IMR-90 (cell line): ENCODE measurements at regions not wholly inside any gene's neighbourhood (a gene's known extent, or its start where the extent isn't known, plus 50 kb on each side); places are given as distances from the start of the nearest gene placed in this dataset.

Experiments
- ATAC-seq: fragments of 200-7000 bp; cut with Tn5 transposase; 2 replicates; pipeline ENCODE4 v1.9.1; 2020; ENCODE audit warnings: low read depth, mild to moderate bottlenecking, moderate library complexity
- BruUV-seq: library from RNA; stranded (reverse); fragments of 400-500 nt; replicated peaks from 2 replicates; lab custom pipeline; 2021; lab: Mats Ljungman, UMichigan
- CTCF ChIA-PET: fragments of 300-600 bp; formaldehyde crosslinking; extraction: SDS; loops from one replicate; lab custom pipeline; 2021; ENCODE audit warnings: antibody characterized with exemption; lab: Yijun Ruan, JAX
- POLR2A ChIA-PET: fragments of 300-600 bp; sonication (Branson Sonifier 250); formaldehyde crosslinking; loops from one replicate; lab custom pipeline; 2022; ENCODE audit warnings: antibody characterized with exemption; ENCODE audit not compliant: unreplicated experiment; lab: Charles Lee
- DNase-seq: peaks from one replicate; pipeline ENCODE4 v3.0.0; 2013
- H2AFZ ChIP-seq: replicated peaks from 2 replicates; pipeline ENCODE3; 2013; ENCODE audit warnings: low read length, mild to moderate bottlenecking; ENCODE audit not compliant: poor library complexity
- H2AK5ac ChIP-seq: 2 replicates; pipeline ENCODE4 v1.6.1; 2013; ENCODE audit warnings: low read depth, low read length, inconsistent platforms
- H2AK9ac ChIP-seq: replicated peaks from 2 replicates; pipeline ENCODE3; 2013; ENCODE audit warnings: mild to moderate bottlenecking, low read depth, low read length, moderate library complexity; ENCODE audit not compliant: poor library complexity
- H2BK120ac ChIP-seq: 2 replicates; pipeline ENCODE4 v1.6.1; 2013; ENCODE audit warnings: low read depth, low read length, inconsistent platforms
- H2BK15ac ChIP-seq: 3 replicates; pipeline ENCODE4 v1.6.1; 2013; ENCODE audit warnings: low read depth, low read length, inconsistent platforms
- H2BK20ac ChIP-seq: 2 replicates; pipeline ENCODE4 v1.6.1; 2013; ENCODE audit warnings: low read depth, mild to moderate bottlenecking, inconsistent platforms, low read length, moderate library complexity
- H2BK5ac ChIP-seq: 2 replicates; pipeline ENCODE4 v1.6.1; 2013; ENCODE audit warnings: mild to moderate bottlenecking, low read depth, low read length, inconsistent platforms; ENCODE audit not compliant: poor library complexity, severe bottlenecking
- H3K14ac ChIP-seq: replicated peaks from 2 replicates; pipeline ENCODE4 v1.6.1; 2013; ENCODE audit warnings: low read depth, low read length, inconsistent platforms
- H3K18ac ChIP-seq: 2 replicates; pipeline ENCODE4 v1.6.1; 2013; ENCODE audit warnings: low read depth, low read length, control low read depth
- H3K23ac ChIP-seq: 2 replicates; pipeline ENCODE4 v1.6.1; 2013; ENCODE audit warnings: low read depth, low read length, inconsistent platforms
- H3K27ac ChIP-seq: 2 replicates; pipeline ENCODE4 v1.5.1; 2013; ENCODE audit warnings: mild to moderate bottlenecking, control low read depth, low read length; ENCODE audit not compliant: insufficient read depth
- H3K27me3 ChIP-seq: 2 replicates; pipeline ENCODE4 v1.6.1; 2013; ENCODE audit warnings: low read length; ENCODE audit not compliant: control insufficient read depth, insufficient read depth
- H3K36me3 ChIP-seq: 2 replicates; pipeline ENCODE4 v1.6.1; 2013; ENCODE audit warnings: low read length, mixed read lengths; ENCODE audit not compliant: control insufficient read depth, insufficient read depth
- H3K4ac ChIP-seq: 2 replicates; pipeline ENCODE4 v1.6.1; 2013; ENCODE audit warnings: low read depth, low read length, inconsistent platforms
- H3K4me1 ChIP-seq: 2 replicates; pipeline ENCODE4 v1.6.1; 2013; ENCODE audit warnings: low read length, mixed read lengths; ENCODE audit not compliant: control insufficient read depth, insufficient read depth
- H3K4me2 ChIP-seq: 2 replicates; pipeline ENCODE4 v1.6.1; 2013; ENCODE audit warnings: low read depth, mild to moderate bottlenecking, control low read depth, low read length, moderate library complexity
- H3K4me3 ChIP-seq: 2 replicates; pipeline ENCODE4 v1.5.1; 2013; ENCODE audit warnings: low read depth, mild to moderate bottlenecking, control low read depth, low read length, moderate library complexity; ENCODE audit not compliant: insufficient read depth
- H3K56ac ChIP-seq: 2 replicates; pipeline ENCODE4 v1.6.1; 2013; ENCODE audit warnings: low read length, inconsistent platforms; ENCODE audit not compliant: insufficient read depth; ENCODE audit errors: extremely low read depth
- H3K79me1 ChIP-seq, 2 experiments: 2 replicates each; pipeline ENCODE4 v1.6.1; 2013; ENCODE audit warnings: low read length in 2 of 2, inconsistent platforms in 1 of 2, low read depth in 1 of 2
- H3K9ac ChIP-seq: 2 replicates; pipeline ENCODE4 v1.6.1; 2013; ENCODE audit warnings: low read depth, low read length, control low read depth
- H3K9me1 ChIP-seq: 2 replicates; pipeline ENCODE4 v1.6.1; 2013; ENCODE audit warnings: low read length, inconsistent platforms; ENCODE audit not compliant: insufficient read depth
- H3K9me3 ChIP-seq: 2 replicates; pipeline ENCODE4 v1.6.1; 2013; ENCODE audit warnings: low read length; ENCODE audit not compliant: control insufficient read depth, insufficient read depth
- H4K20me1 ChIP-seq: 2 replicates; pipeline ENCODE4 v1.6.1; 2013; ENCODE audit warnings: low read length, inconsistent platforms; ENCODE audit not compliant: insufficient read depth
- H4K5ac ChIP-seq: 2 replicates; pipeline ENCODE4 v1.6.1; 2013; ENCODE audit warnings: mild to moderate bottlenecking, low read depth, low read length, control low read depth
- H4K8ac ChIP-seq, 2 experiments: 2 replicates each; pipeline ENCODE4 v1.6.1; 2013; ENCODE audit warnings: low read depth in 2 of 2, low read length in 2 of 2, control low read depth in 1 of 2, inconsistent platforms in 1 of 2
- H4K91ac ChIP-seq: 2 replicates; pipeline ENCODE4 v1.6.1; 2013; ENCODE audit warnings: low read depth, low read length, inconsistent platforms; ENCODE audit not compliant: insufficient read depth
- CEBPB ChIP-seq: IDR thresholded peaks from 2 replicates; pipeline ENCODE4 v1.6.1; 2012; ENCODE audit warnings: low read depth, low read length, improper control_type of control experiment
- NFE2L2 ChIP-seq: fragments of 150-350 bp; IDR thresholded peaks from 2 replicates; pipeline ENCODE4 v1.6.1; 2016; ENCODE audit warnings: low read depth, mild to moderate bottlenecking, low read length
- WGBS, 2 experiments: methylation state at CpG; one replicate each; pipeline versions ENCODE4 v1.1.5 to v1.1.7; 2013; ENCODE audit warnings: missing lambda C conversion rate in 2 of 2; ENCODE audit not compliant: insufficient read length in 1 of 2; ENCODE audit errors: extremely low coverage in 2 of 2; 5-methylcytosine and 5-hydroxymethylcytosine counted together
- dilution Hi-C: fragments of 300-500 bp; cut with HindIII; formaldehyde crosslinking; loops from one replicate; pipeline ENCODE4 v1.14.3; 2018; ENCODE audit warnings: low sequenced_read_pairs; ENCODE audit not compliant: unreplicated experiment
- in situ Hi-C: fragments of 300-500 bp; cut with MboI; formaldehyde crosslinking; loops from 3 replicates; pipeline ENCODE4 v1.14.3; 2019; ENCODE audit warnings: low sequenced_read_pairs, inconsistent platforms, mixed read lengths
- intact Hi-C: fragments of 100-400 bp; cut with micrococcal nuclease; formaldehyde crosslinking; loops from 2 replicates; pipeline ENCODE4 v1.10.0; 2022
- TF ChIP-seq, protein P1 (sequence below): fragments of 150-350 bp; IDR thresholded peaks from 2 replicates; pipeline ENCODE4 v1.6.1; 2016; ENCODE audit warnings: low read depth, mild to moderate bottlenecking, low read length, moderate library complexity, borderline replicate concordance

- no peaks in the 10 kb centered on the region for H3K27me3 ChIP-seq
- no peaks in the 10 kb centered on the region for H3K9me3 ChIP-seq
- H3K27ac ChIP-seq = no peak overlapping the region
- H4K5ac ChIP-seq = no peak overlapping the region
- ChIA-PET CTCF (no interaction called here), POLR2A (no interaction called here)
- in situ Hi-C loops (no loop called here), dilution Hi-C loops (no loop called here), intact Hi-C loops (no loop called here)
- H2BK15ac ChIP-seq = no peak overlapping the region
- H3K4me1 ChIP-seq = no peaks in the 10 kb centered on the region
- H3K56ac ChIP-seq = no peak overlapping the region
- no peak overlapping the region for H2BK20ac ChIP-seq
- peak; percentile 20; the same call in 1 of the 2 replicates for TF ChIP-seq CEBPB
- TF ChIP-seq NFE2L2 = no peak
- TF ChIP-seq, protein P1, sequence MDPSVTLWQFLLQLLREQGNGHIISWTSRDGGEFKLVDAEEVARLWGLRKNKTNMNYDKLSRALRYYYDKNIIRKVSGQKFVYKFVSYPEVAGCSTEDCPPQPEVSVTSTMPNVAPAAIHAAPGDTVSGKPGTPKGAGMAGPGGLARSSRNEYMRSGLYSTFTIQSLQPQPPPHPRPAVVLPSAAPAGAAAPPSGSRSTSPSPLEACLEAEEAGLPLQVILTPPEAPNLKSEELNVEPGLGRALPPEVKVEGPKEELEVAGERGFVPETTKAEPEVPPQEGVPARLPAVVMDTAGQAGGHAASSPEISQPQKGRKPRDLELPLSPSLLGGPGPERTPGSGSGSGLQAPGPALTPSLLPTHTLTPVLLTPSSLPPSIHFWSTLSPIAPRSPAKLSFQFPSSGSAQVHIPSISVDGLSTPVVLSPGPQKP = no peak
- no peaks in the 10 kb centered on the region for H3K36me3 ChIP-seq
- no peak overlapping the region for H3K4ac ChIP-seq
- no peak overlapping the region for H3K4me3 ChIP-seq
- H4K8ac ChIP-seq = no peak overlapping the region
- DNase-seq (no peak), ATAC-seq (no peak)
- H4K20me1 ChIP-seq = no peaks in the 10 kb centered on the region
- H3K79me1 ChIP-seq = no peaks in the 10 kb centered on the region
- no peak overlapping the region for H2BK5ac ChIP-seq
- no peak overlapping the region for H2AFZ ChIP-seq
- H3K4me2 ChIP-seq = no peak overlapping the region
- H2AK9ac ChIP-seq = no peak overlapping the region
- H3K14ac ChIP-seq = no peak overlapping the region
- no peak overlapping the region for H4K91ac ChIP-seq
- H3K9me1 ChIP-seq = no peaks in the 10 kb centered on the region; the same call in 1 of the 2 replicates
- WGBS, 2 experiments = no CpG with 5 or more reads among the region's 1 CpG
- no peak overlapping the region for H2AK5ac ChIP-seq
- no peak overlapping the region for H3K18ac ChIP-seq
- H2BK120ac ChIP-seq = no peak overlapping the region
- no peak overlapping the region for H3K9ac ChIP-seq
- no peak overlapping the region for H3K23ac ChIP-seq
- no TSS peak for BruUV-seq
These were observed 264.6 kb upstream of the B3GALT2 start for GRCh38 chr1:193451001-193451400.
